WI38 (cell line): ENCODE measurements at regions not wholly inside any gene's neighbourhood (a gene's known extent, or its start where the extent isn't known, plus 50 kb on each side); places are given as distances from the start of the nearest gene placed in this dataset.

Source experiments
- H3K4me3 ChIP-seq: 2 replicates; pipeline ENCODE4 v1.5.1; 2011; ENCODE audit warnings: low read depth, mild to moderate bottlenecking, control low read depth, low read length
- TF ChIP-seq, protein P1 (sequence below): IDR thresholded peaks from 2 replicates; pipeline ENCODE4 v1.5.1; 2012; ENCODE audit warnings: low read depth, mild to moderate bottlenecking, control low read depth, low read length

DNA sequence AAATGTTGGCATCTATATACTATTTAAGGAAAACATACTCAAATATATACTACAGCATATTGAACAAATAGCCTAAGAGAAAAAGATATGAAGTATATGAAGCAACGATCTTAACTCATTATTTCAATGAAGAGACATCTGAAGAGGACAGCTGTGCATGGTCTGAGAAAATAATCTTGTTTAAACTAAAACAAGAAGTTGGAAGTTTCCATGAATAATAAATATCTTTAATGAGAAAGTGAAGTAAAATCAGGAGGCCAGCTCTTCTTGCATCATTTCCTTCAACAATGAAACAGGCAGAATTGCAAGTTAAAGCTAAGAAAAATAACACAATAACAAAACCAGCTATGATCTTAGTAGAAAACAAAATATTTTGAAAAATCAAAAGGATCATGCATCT, 1265.4 kb upstream of the MAP3K7 start:
- TF ChIP-seq, protein P1, sequence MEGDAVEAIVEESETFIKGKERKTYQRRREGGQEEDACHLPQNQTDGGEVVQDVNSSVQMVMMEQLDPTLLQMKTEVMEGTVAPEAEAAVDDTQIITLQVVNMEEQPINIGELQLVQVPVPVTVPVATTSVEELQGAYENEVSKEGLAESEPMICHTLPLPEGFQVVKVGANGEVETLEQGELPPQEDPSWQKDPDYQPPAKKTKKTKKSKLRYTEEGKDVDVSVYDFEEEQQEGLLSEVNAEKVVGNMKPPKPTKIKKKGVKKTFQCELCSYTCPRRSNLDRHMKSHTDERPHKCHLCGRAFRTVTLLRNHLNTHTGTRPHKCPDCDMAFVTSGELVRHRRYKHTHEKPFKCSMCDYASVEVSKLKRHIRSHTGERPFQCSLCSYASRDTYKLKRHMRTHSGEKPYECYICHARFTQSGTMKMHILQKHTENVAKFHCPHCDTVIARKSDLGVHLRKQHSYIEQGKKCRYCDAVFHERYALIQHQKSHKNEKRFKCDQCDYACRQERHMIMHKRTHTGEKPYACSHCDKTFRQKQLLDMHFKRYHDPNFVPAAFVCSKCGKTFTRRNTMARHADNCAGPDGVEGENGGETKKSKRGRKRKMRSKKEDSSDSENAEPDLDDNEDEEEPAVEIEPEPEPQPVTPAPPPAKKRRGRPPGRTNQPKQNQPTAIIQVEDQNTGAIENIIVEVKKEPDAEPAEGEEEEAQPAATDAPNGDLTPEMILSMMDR: no peak
- H3K4me3 ChIP-seq: no peak overlapping the region

GRCh38 chr6:91834813-91835212, 1247.9 kb upstream of the MAP3K7 start:
- TF ChIP-seq, protein P1: no peak
- H3K4me3 ChIP-seq: no peak overlapping the region

GRCh38 chr6:91827151-91827550, 1240.3 kb upstream of the MAP3K7 start:
- TF ChIP-seq, protein P1: no peak
- H3K4me3 ChIP-seq: no peak overlapping the region

GRCh38 chr6:91826128-91826527, 1239.3 kb upstream of the MAP3K7 start:
- TF ChIP-seq, protein P1: no peak

DNA sequence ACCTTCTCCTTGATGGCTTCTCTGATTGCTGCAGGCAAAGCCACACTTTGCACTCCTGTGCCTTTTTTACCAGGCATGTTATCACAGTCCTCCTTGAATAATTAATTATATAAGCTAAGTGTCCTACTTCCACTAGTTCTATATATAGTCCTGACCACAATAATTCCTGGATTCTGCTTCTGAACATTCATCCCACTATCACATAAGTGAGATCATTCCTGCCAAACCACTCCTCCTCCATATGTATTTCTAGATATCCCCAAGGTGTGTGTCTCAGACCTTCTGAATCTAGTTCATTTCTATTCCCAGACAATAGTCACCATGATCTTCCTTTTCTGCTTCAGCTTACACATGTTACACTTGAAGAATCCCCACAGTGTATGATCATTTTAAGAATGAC, 1237.5 kb upstream of the MAP3K7 start:
- no peak overlapping the region for H3K4me3 ChIP-seq
- TF ChIP-seq, protein P1: no peak

More at GRCh38 chr6:91826128-91826527, 1239.3 kb upstream of the MAP3K7 start:
- no peak overlapping the region for H3K4me3 ChIP-seq

GRCh38 chr6:91822581-91822980, 1235.7 kb upstream of the MAP3K7 start:
- no peak overlapping the region for H3K4me3 ChIP-seq
- TF ChIP-seq, protein P1: no peak

DNA sequence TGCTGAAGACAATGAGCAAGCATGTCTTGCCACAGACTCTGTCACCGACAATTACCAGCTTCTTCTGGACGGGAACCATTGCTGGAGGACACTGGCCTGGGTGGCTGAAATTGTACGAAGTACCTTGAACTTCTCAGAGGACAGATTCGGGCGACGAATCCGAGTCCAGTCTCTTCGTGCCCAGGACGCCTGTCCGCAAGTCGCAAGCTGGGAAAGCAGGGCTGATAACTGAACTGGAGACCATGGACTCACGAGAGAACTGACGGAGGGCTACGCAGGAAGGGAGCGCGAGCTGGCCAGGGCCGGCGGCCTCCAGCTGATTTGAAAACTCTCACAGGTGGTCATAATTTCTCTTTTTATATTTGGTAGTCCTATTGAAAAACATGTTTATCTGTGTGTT, 1229.5 kb upstream of the MAP3K7 start:
- H3K4me3 ChIP-seq: no peak overlapping the region
- TF ChIP-seq, protein P1: no peak
